GM12891 (cell line): ENCODE measurements at regions not wholly inside any gene's neighbourhood (a gene's known extent, or its start where the extent isn't known, plus 50 kb on each side); places are given as distances from the start of the nearest gene placed in this dataset.

Source experiments
- PAX5 ChIP-seq: IDR thresholded peaks from 2 replicates; pipeline ENCODE4 v1.6.1; 2011; ENCODE audit warnings: low read length, moderate library complexity, mild to moderate bottlenecking; ENCODE audit not compliant: insufficient read depth, severe bottlenecking
- POLR2A ChIP-seq: IDR thresholded peaks from 2 replicates; pipeline ENCODE4 v1.6.1; 2011; ENCODE audit warnings: low read depth, low read length, control low read depth
- POLR2AphosphoS5 ChIP-seq: IDR thresholded peaks from 2 replicates; pipeline ENCODE4 v1.6.1; 2011; ENCODE audit warnings: low read depth, low read length, control low read depth
- TAF1 ChIP-seq: IDR thresholded peaks from 2 replicates; pipeline ENCODE4 v1.6.1; 2011; ENCODE audit warnings: low read depth, low read length, control low read depth

- TF ChIP-seq POLR2A = no peak
- no peak for TF ChIP-seq PAX5
- no peak for TF ChIP-seq POLR2AphosphoS5
- TF ChIP-seq TAF1 = no peak
Observed at GRCh38 chr6:2360126-2360525, 114.7 kb upstream of the GMDS start.
